OCI-LY3 (cell line): ENCODE measurements at regions not wholly inside any gene's neighbourhood (a gene's known extent, or its start where the extent isn't known, plus 50 kb on each side); places are given as distances from the start of the nearest gene placed in this dataset.

Experiments
- H2AFZ ChIP-seq: fragments of 200-600, 300-600 bp; shearing (Covaris generic); 2 replicates; pipeline ENCODE4 v1.6.0; 2014; ENCODE audit warnings: antibody characterized with exemption, low read depth, low read length
- H3K27ac ChIP-seq: fragments of 200-600, 300-600 bp; sonication (generic); 2 replicates; pipeline ENCODE4 v1.5.1; 2014; ENCODE audit warnings: mild to moderate bottlenecking, low read length, moderate library complexity, mixed read lengths
- H3K27me3 ChIP-seq: fragments of 200-600, 300-600 bp; sonication (generic); 2 replicates; pipeline ENCODE4 v1.6.1; 2014; ENCODE audit warnings: low read depth, low read length, mixed read lengths
- H3K36me3 ChIP-seq: fragments of 200-600, 300-600 bp; sonication (generic); replicated peaks from 2 replicates; pipeline ENCODE3; 2014; ENCODE audit warnings: low read depth, low read length, mixed read lengths
- H3K4me1 ChIP-seq: fragments of 300-600, 200-600 bp; sonication (generic); 2 replicates; pipeline ENCODE4 v1.6.1; 2014; ENCODE audit warnings: low read length, mixed read lengths
- H3K4me2 ChIP-seq: fragments of 200-600, 300-600 bp; sonication (generic); 2 replicates; pipeline ENCODE4 v1.6.1; 2014; ENCODE audit warnings: low read length, mixed read lengths
- H3K4me3 ChIP-seq: fragments of 300-600, 200-600 bp; sonication (generic); 2 replicates; pipeline ENCODE4 v1.5.1; 2014; ENCODE audit warnings: antibody characterized with exemption, mild to moderate bottlenecking, low read length, moderate library complexity
- H3K79me2 ChIP-seq: fragments of 300-600, 200-600 bp; shearing (Covaris generic); 2 replicates; pipeline ENCODE4 v1.6.1; 2014; ENCODE audit warnings: mild to moderate bottlenecking, low read length, mixed read lengths
- H3K9ac ChIP-seq: fragments of 300-600, 200-600 bp; shearing (Covaris generic); 2 replicates; pipeline ENCODE4 v1.6.0; 2014; ENCODE audit warnings: mild to moderate bottlenecking, low read length, moderate library complexity
- H3K9me3 ChIP-seq: fragments of 200-600, 300-600 bp; shearing (Covaris generic); 2 replicates; pipeline ENCODE4 v1.6.1; 2014; ENCODE audit warnings: low read length, mixed read lengths; ENCODE audit not compliant: insufficient read depth
- H4K20me1 ChIP-seq: fragments of 200-600, 300-600 bp; sonication (generic); 2 replicates; pipeline ENCODE4 v1.6.1; 2016; ENCODE audit warnings: low read length, mixed read lengths; ENCODE audit not compliant: insufficient read depth
- CTCF ChIP-seq: fragments of 200-600, 300-600 bp; sonication (generic); IDR thresholded peaks from 2 replicates; pipeline ENCODE4 v1.5.1; 2014; ENCODE audit warnings: antibody characterized with exemption, low read length, low read depth
- EZH2phosphoT487 ChIP-seq: fragments of 200-600 bp; shearing (Covaris generic); IDR thresholded peaks from 2 replicates; pipeline ENCODE4 v1.6.1; 2018; ENCODE audit warnings: antibody characterized with exemption, mixed run types, low read depth

GRCh38 chr11:33474866-33475265 is 217.7 kb downstream of the HIPK3 start:
- peaks cover 65% of the 10 kb centered on the region for H3K27me3 ChIP-seq
- no peaks in the 10 kb centered on the region; the same call in 1 of the 2 replicates for H4K20me1 ChIP-seq
- H2AFZ ChIP-seq = no peak overlapping the region
- no peak overlapping the region for H3K27ac ChIP-seq
- no peaks in the 10 kb centered on the region for H3K79me2 ChIP-seq
- H3K4me2 ChIP-seq = no peak overlapping the region
- H3K9ac ChIP-seq = no peak overlapping the region
- H3K36me3 ChIP-seq = no peaks in the 10 kb centered on the region
- no peak overlapping the region for H3K4me3 ChIP-seq
- TF ChIP-seq EZH2phosphoT487 (no peak), CTCF (no peak)
- no peaks in the 10 kb centered on the region for H3K9me3 ChIP-seq
- H3K4me1 ChIP-seq = peaks cover 9% of the 10 kb centered on the region

- Histone ChIP-seq H3K9ac (no peak overlapping the region), H3K9me3 (no peaks in the 10 kb centered on the region), H3K79me2 (no peaks in the 10 kb centered on the region), H3K36me3 (no peaks in the 10 kb centered on the region), H2AFZ (no peak overlapping the region), H3K4me3 (no peak overlapping the region), H3K27me3 (peaks cover 58% of the 10 kb centered on the region), H3K4me2 (no peak overlapping the region), H4K20me1 (no peaks in the 10 kb centered on the region; the same call in 1 of the 2 replicates), H3K27ac (no peak overlapping the region), H3K4me1 (peaks cover 9% of the 10 kb centered on the region)
- TF ChIP-seq CTCF (no peak), EZH2phosphoT487 (no peak)
Observed at GRCh38 chr11:33471541-33471940, 214.4 kb downstream of the HIPK3 start.

- TF ChIP-seq CTCF (no peak), EZH2phosphoT487 (no peak)
- H2AFZ ChIP-seq = no peak overlapping the region
- H3K4me1 ChIP-seq = no peaks in the 10 kb centered on the region
- H3K36me3 ChIP-seq = no peaks in the 10 kb centered on the region
- H3K4me2 ChIP-seq = no peak overlapping the region
- no peaks in the 10 kb centered on the region for H4K20me1 ChIP-seq
- H3K27ac ChIP-seq = no peak overlapping the region
- H3K27me3 ChIP-seq = peaks cover 52% of the 10 kb centered on the region
- no peak overlapping the region for H3K9ac ChIP-seq
- no peaks in the 10 kb centered on the region for H3K9me3 ChIP-seq
- no peaks in the 10 kb centered on the region for H3K79me2 ChIP-seq
- H3K4me3 ChIP-seq = no peak overlapping the region
Observed at GRCh38 chr11:33467966-33468365, 210.8 kb downstream of the HIPK3 start.

GRCh38 chr11:33463059-33463458 is 205.9 kb downstream of the HIPK3 start:
- H3K9me3 ChIP-seq = no peaks in the 10 kb centered on the region
- no peaks in the 10 kb centered on the region for H4K20me1 ChIP-seq
- no peak overlapping the region for H3K9ac ChIP-seq
- no peak overlapping the region for H2AFZ ChIP-seq
- no peaks in the 10 kb centered on the region for H3K36me3 ChIP-seq
- peaks cover 21% of the 10 kb centered on the region for H3K27me3 ChIP-seq
- no peaks in the 10 kb centered on the region for H3K4me1 ChIP-seq
- no peaks in the 10 kb centered on the region for H3K79me2 ChIP-seq
- no peak overlapping the region for H3K27ac ChIP-seq
- no peak overlapping the region for H3K4me2 ChIP-seq
- no peak overlapping the region for H3K4me3 ChIP-seq
- TF ChIP-seq CTCF (no peak), EZH2phosphoT487 (no peak)
